ENCODE measurements at regions not wholly inside any gene's neighbourhood (a gene's known extent, or its start where the extent isn't known, plus 50 kb on each side); places are given as distances from the start of the nearest gene placed in this dataset.

DNA sequence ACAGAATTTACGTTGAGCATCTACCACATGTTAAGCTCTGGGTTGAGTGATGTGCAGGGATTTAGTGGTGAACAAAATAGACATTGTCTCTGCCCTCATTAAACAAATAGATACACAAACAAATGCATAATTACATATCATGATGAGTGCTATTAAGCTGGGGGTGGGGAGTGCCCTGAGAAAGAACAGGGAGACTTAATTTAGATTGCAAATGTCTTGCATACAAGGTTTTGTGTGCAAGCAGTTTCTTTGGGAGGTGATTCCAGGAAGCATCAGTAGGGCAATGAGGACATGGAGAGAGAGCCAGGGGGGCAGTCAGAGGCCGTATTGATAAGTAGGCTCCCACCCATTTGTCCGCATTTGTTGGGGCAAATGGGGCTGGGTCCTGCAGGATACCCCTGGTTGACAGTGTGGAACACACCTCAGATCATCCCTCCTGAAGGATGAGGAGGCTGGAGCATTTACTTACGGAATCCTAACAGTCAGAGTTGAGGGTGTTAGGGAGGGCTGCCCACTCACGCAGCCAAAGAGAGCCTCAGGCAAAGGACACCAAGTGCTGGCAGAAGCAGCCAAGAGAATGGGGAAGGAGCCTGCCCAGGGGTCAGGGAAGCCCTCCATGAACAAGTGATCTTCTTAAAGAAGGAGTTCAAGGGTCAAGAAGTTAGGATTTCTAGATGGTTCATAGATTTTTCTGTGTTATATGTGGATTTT is 245.9 kb downstream of the BCOR start:
- DNase-seq (ENCODE audit: extremely low read depth in 1 of 11, low read depth in 9 of 11, low spot score in 4 of 11), result no peak

DNA sequence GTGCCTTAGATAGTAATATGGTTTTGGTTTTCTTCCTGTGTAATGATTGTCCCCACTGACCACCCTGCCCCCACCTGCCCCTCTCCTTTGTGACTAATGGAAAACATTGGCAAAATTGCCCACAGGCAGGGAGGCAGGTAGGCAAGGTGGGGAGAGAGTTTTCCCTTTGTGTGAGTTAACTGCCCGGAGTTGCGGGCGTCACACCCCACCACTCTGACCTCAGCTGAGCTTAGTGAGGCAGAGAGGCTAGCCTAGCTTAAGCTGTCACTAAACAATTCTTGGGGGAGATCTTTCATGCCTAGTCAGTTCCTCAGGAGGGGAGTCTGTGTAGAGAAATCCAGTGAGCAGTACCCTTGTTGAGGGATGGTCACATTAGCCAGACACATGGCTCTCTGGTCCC is 245.3 kb downstream of the BCOR start:
- DNase-seq (ENCODE audit: extremely low read depth in 1 of 11, low read depth in 9 of 11, low spot score in 4 of 11), result peak in 1 of 11 donors; percentile 28

DNA sequence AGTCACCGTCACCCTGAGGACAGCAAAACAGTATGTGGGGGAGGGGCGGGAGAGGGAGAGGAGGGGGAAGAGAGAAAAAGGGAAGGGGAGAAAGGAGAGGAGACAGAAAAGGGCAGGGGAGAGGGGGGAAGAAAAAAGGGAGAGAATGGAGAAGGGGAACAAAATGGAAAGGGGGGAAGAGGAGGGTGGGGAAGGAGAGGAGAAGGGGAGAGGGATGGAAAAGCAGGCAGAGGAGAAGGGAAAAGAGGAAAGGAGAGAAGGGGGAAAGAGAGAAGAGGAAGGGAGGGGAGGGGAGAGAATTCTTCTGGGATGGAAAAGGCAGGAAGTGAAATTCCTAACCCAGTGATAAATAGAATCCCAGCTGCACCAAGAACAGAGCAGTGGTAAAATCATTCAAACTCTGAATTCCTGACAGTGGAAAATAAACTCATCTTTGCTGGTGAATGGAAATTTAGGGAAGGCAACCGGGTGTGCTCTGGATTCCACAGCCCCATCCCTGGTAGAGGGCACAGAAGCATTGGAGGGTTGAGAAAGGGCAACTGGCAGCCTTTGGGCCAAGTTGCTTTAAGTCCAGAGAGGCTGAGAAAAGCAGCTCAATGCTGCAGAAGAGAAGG is 244.2 kb downstream of the BCOR start:
- DNase-seq (ENCODE audit: extremely low read depth in 1 of 11, low read depth in 9 of 11, low spot score in 4 of 11), result no peak

DNA sequence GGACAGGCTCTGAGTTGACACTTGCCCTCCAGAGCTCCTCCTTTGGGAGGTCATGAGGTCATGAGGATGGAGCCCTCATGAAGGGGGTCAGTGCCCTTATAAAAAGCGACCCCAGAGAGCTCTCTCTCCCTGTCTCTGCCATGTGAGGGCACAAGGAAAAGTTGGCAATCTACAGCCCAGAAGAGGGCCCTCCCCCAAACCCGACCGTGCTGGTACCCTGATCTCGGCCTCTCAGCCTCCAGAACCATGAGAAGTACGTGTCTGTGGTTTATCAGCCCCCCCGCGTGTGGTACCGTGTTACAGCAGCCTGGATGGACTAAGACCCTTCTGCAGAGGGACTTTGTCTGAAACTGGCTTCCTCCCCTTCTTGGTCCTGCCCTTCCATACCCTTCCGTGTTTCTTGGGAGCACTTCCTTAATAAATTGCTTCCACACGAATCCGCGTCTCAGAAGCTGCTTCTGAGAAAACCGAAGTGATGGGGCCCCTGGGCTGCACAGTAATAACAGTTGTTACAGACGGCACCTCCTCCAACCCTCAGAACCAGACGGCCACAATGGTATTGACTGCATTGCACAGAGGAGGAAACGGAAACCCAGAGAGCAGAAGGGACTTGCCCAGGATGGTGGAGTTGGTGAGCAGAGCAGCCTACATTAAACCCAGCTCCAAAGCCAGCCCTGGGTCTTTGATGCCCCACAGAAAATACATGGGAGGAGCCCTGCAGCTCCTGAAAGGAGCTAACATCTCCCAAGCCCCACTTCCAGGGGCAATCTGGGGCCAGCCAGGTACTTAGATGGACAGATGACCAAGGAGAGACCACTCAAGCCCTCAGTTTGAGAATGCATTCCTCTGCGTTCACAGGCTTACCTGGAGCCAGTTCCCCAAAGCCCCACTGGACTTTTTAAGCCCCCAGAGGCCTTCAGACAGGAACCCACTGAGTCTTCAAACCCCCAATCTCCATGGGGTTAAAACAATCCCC is 242.7 kb downstream of the BCOR start:
- no peak for DNase-seq (ENCODE audit: extremely low read depth in 1 of 11, low read depth in 9 of 11, low spot score in 4 of 11)

DNA sequence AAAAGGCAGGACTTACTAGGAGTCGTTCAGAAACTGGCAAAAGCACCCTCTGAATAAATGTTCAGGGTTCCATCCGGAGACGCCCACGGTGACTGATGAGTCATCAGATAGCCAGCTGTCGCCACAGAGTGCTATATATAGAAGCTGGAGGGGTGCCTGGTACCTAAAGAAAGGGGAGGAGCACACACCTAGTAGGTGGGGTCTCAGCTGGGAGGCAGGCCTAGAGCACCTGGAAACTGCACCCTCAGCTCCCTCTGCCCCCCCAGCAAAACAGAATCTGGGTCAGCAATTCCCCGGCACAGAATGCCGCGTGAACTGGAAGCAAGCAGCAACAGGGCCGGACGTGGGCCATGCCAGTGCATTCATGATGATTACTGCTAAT is 242.0 kb downstream of the BCOR start:
- no peak for DNase-seq (ENCODE audit: extremely low read depth in 1 of 11, low read depth in 9 of 11, low spot score in 4 of 11)

DNA sequence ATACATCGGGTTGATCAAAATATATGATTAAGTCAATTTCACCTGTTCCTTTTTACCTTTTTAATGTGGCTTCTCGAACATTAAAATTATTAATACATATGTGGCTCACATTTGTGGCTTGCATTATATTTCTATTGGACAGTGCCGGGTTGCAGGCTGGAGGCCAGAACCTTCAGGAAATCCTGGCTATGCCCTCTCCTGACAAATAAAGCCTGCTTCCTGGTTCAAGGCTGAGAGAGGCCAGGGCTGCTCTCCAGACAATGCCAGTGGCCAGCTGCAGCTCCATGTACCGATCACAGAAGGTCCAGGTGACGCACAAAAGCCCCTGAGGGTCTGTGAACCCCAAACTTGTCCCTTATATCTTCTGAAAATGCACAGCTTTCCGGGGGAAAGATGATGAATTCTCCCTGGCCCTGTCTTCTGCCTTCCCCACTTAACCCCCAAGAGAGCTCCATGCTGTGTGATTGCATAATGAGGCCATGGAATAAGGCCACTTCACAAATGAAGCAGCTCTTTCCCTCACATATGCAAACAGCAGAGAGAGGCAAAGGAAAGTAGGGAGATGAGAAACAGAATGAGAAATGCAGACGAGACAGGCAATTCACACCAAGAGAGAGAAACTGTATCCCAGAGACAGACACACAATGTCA is 241.2 kb downstream of the BCOR start:
- no peak for DNase-seq (ENCODE audit: extremely low read depth in 1 of 11, low read depth in 9 of 11, low spot score in 4 of 11)

DNA sequence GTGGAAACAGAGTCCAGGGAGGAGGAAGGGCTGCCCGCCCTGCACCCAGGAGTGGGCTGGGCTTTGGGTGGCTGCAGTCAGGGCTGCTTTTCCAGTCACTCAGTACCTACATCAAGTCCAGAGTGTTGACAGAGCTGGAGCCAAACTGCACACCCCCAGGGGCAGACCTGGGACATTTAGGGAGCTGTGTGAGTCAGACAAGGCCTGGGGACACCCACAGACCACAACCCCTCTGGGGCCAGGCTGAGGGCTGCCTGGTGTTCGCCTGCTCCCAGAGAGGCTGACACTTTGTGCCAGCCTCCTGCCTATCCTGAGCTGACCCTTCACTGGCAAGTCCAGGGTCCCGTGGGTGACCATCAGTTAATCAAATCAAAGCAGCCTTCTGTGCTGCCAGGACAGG is 240.0 kb downstream of the BCOR start:
- DNase-seq (ENCODE audit: extremely low read depth in 1 of 11, low read depth in 9 of 11, low spot score in 4 of 11), result no peak

DNA sequence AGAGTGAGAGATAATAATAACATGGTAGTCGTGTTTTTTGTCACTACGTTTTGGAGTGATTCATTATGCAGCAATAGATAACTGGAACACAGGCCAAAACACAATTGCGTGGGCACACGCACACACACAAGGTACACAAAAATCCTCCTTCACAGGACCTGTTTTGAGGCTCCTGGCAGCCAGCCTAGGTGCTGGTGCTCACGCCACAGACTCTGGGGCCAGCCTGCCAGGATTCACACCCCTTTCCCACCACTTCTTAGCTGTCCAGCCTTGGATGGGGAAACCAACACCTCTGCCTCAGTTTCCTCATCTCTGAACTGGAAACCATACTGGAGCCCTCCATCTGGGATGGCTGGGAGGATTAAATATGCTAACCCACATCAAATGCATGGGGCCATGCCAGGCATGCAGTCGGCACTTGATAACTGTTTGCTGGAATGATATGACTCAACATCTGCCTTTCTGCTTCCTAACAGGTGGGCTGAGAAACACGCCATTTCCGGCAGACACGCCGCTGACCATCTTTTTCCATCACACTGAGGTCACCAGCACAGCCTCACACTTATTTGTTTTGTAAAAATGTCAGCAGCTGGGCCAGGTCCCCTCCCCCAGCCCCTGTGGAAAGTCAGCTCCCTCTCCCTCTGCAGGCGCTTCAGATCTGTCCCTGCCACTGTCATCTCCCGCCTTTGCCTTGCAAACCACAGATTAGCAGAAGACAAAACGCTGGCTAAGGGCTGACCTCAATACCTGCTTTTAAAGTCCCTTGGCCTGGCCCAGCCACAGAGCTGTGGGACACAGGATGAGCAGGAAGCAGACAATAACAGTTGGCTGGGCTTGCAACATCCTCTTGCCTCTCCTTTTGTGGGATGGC is 237.5 kb downstream of the BCOR start:
- peak in 1 of 11 donors; percentile 36 for DNase-seq (ENCODE audit: extremely low read depth in 1 of 11, low read depth in 9 of 11, low spot score in 4 of 11)

DNA sequence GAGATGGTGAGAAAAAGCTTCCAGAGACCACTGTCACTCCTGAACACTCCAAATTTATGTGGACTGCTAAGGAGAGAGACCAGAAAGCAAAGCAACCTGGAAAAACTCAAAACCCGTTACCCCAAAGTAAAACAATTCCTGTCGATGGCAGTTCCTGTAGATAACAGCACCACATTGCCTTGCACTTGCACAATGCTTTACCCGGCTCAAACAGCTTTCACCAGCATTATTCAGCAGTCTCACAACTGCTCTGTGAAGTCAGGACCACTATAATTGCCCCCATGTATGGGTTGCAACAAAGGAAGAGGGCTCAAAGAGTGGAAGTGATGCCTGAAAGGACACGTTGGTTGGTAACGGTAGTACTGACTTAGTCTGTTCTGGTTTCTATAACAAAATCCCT is 234.8 kb downstream of the BCOR start:
- DNase-seq (ENCODE audit: extremely low read depth in 1 of 11, low read depth in 9 of 11, low spot score in 4 of 11), result no peak

DNA sequence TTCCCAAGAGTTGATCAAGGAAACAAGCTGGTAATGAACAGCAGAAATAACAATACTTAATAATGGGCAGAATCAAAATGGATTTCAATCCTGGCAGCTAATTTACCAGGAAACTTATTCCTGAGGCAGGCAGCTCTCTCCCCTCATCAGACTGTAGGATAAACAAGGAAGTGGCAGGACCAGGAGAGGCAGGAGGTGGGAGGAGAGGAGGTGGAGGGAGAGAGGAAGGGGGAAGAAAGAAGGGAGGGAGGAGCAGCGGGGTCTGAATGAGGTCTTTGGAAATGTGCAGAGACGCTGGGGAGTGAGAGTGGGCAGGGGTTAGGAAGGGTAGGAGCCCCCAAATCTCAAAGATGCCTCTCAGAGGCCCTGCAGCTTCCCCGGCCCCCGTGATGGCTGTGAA is 231.5 kb downstream of the BCOR start:
- no peak for DNase-seq (ENCODE audit: extremely low read depth in 1 of 11, low read depth in 9 of 11, low spot score in 4 of 11)

DNA sequence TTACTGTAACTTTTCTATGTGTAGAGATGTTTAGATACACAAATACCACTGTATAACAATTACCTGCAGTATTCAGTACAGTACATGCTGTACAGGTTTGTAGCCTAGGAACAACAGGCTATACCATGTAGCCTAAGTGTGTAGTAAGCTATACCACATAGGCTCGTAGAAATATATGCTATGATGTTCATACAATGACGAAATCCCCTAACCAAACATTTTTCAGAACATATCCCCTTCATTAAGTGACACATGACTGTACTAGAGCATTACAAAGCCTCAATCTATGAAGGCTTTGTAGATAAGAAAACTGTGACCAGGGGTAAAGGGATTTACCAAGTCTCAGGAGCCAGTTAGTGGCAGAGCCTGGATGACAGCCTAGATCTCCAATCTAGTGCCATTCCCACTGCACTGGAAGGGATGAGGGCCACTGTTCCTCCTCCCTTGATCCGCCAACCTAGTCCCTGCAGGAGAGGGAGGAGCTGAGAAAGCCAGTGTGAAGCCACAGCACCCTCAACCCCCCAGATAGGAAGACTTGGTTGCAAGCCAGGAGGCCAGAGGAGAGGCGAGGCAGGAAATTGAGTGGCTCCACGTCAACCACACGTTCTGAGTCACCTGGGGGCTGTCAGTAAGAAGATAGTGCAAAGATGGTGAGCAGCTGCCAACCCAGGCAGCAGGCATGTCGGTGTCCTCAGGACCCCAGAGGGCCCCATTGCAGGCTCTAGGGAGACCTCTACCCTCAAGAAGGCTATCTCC is 227.7 kb downstream of the BCOR start:
- no peak for DNase-seq (ENCODE audit: extremely low read depth in 1 of 11, low read depth in 9 of 11, low spot score in 4 of 11)

DNA sequence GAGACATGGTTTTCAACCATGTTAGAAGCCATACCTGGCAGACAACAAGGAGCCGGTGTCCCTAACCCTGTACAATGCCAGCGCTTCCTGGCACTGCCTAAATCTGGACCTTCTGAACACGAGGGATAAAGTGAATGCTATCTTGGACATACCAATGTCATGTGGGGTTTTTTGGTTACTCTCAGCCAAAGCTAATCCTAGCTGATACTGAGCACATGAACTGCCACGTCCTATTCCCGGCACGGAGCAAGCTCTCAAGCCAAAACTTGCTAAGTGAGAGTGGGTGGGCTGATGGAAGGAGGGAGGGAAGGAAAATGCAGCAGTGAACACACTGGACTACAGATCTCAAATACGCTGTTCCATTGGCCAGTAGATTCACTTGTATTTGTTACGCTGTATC is 226.1 kb downstream of the BCOR start:
- no peak for DNase-seq (ENCODE audit: extremely low read depth in 1 of 11, low read depth in 9 of 11, low spot score in 4 of 11)

DNA sequence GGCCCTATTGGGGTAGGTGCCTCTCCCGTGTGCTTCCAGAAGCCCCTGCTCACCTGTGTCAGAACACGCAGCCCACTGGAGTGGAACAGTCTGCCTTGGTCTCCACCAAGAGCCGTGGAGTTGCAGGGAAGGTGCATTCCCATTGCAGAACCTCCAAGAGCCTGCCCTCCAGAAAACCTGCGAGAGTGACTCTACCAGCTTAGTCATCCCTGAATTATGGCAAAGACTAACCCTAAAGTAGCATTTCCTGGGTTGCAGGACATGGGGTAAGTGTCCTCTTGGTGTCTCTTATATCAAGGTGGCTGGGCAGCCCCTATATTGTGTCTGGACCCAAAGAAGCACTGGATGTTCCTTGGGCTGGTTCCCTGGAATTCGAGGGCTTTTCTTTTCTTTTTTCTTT is 224.6 kb downstream of the BCOR start:
- DNase-seq (ENCODE audit: extremely low read depth in 1 of 11, low read depth in 9 of 11, low spot score in 4 of 11), result no peak

DNA sequence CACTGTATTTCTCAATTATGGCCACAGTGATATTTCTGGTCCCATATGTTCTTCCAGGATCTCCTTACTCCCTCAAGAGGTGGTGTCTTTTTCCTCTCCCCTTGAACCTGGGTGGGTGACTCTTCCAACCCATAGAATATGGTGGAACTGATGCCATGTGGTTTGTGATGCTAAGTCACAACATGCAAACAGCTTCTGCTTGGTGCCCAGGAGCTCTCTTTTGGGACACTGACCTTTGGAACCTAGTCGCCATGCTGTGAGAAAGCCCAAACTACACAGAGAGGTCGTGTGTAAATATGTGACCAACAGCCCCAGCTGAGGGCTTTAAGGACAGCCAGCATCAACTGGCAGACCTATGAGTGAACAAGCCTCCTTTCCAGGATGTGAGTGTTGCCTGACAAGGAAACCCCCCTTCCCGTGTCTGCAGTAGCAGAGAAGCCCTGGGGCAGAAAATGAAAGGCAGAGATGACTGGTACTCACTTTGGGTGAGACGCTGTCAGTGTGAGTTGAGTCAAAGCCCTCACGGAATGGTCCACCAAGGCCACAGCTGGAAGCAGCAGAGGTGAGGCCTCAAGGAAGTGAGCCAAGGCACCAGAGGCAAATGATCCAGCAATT is 223.4 kb downstream of the BCOR start:
- DNase-seq (ENCODE audit: extremely low read depth in 1 of 11, low read depth in 9 of 11, low spot score in 4 of 11), result no peak

DNA sequence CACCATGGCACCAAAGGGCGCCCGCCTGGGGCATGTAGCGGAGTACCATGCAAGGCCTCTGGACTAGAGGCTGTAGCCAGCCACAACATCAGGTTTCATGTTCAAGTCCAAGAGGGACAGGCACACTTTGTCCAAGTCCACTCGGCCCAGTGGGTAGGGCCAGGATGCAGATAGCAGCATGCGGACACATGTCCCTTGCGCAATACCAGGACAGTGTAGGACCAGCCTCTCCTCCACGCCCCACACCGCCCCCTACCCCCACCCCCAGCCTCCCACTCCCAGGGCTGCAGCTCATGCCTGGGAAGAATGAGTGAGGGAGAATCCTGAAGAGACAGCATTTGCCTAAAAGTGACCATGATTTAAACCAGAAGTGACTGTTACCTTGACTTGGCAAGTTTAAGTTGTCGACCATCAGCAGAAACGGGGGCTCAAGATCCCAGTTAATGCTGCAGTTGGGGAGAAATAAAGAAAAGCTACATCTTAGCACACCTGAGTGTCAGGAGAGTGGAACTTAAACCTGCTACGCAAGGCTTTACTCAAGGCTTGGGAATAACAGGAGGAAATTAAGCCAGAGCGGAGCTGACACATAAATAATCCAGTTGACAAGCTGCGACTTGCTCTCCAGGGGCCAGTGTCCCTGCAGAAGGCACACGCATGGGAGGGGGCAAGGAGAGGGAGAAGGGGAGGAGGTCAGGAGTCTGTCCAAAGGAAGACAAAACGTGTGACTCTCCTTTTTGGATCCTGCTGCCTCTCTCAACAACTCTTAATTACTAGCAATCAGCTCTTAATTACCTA is 221.7 kb downstream of the BCOR start:
- DNase-seq (ENCODE audit: extremely low read depth in 1 of 11, low read depth in 9 of 11, low spot score in 4 of 11), result no peak

DNA sequence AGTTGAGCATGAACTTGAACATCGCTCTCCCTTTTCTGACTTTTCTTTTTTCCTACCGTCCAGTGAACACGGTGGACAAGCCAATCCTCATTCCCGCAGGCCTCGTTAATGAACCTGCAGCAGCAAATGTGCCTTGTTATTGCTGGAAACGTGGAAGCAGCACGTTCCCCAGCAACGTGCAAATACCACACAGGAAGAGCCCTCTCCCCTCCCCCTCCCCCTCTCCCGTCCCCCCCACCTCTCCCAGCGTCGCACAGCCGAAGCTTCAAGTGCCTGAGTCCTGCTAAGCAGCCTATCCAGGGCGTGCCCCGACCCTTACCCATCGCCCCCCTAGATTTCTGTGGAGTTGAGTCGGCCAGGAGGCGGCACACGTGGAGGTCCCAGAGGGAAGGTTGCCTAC is 219.9 kb downstream of the BCOR start:
- DNase-seq (ENCODE audit: extremely low read depth in 1 of 11, low read depth in 9 of 11, low spot score in 4 of 11), result peak in 1 of 11 donors; percentile 43

DNA sequence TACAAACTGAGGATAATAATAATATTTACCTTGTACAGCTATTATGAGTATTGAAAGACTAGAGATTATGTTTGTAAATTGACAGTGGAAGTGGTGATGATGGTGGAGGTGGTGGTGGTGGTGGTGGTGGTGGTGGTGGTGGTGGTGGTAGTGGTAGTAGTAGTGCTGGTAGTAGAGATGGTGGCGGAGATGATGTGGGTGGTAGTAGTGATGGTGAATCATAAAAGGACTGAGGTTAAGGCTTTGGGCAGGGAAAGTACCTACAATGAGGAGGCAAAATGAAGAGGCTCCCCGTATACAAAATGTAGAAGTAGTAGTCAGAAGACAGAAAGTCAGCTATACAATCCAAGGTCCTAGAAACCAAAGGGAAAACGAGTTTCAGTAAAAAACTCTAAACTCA is 214.1 kb downstream of the BCOR start:
- DNase-seq (ENCODE audit: extremely low read depth in 1 of 11, low read depth in 9 of 11, low spot score in 4 of 11), result no peak

All from renal cortex interstitium (tissue), 11 donors.